Activated CD8-positive, alpha-beta memory T cell treated with anti-CD3 and anti-CD28 coated beads for 36 hours (primary cell): ENCODE measurements at regions not wholly inside any gene's neighbourhood (a gene's known extent, or its start where the extent isn't known, plus 50 kb on each side); places are given as distances from the start of the nearest gene placed in this dataset.

Experiments
- CTCF ChIA-PET: fragments of 350-600 bp; sonication (Branson Sonifier 250); formaldehyde crosslinking; loops from one replicate; lab custom pipeline; 2021; ENCODE audit warnings: antibody characterized with exemption; lab: Charles Lee
- POLR2A ChIA-PET: fragments of 350-600 bp; sonication (Branson Sonifier 250); formaldehyde crosslinking; loops from one replicate; lab custom pipeline; 2021; ENCODE audit warnings: antibody characterized with exemption; lab: Charles Lee

- CTCF ChIA-PET, result no interaction called here
- POLR2A ChIA-PET, result no interaction called here
Measured at GRCh38 chr2:107582487-107582886, 244.2 kb upstream of the RGPD4 start.

GRCh38 chr2:107584577-107584976, 242.1 kb upstream of the RGPD4 start:
- CTCF ChIA-PET, result no interaction called here
- POLR2A ChIA-PET, result no interaction called here

GRCh38 chr2:107585851-107586250, 240.8 kb upstream of the RGPD4 start:
- CTCF ChIA-PET, result no interaction called here
- POLR2A ChIA-PET, result no interaction called here

GRCh38 chr2:107588181-107588580, 238.5 kb upstream of the RGPD4 start:
- CTCF ChIA-PET, result no interaction called here
- POLR2A ChIA-PET, result no interaction called here

GRCh38 chr2:107589079-107589491, 237.6 kb upstream of the RGPD4 start:
- POLR2A ChIA-PET, result no interaction called here
- CTCF ChIA-PET, result no interaction called here

- ChIA-PET POLR2A (no interaction called here), CTCF (no interaction called here)
Measured at GRCh38 chr2:107591561-107592279, 235.0 kb upstream of the RGPD4 start.

GRCh38 chr2:107592280-107592624, 234.4 kb upstream of the RGPD4 start:
- ChIA-PET CTCF (no interaction called here), POLR2A (no interaction called here)

- ChIA-PET POLR2A (no interaction called here), CTCF (no interaction called here)
Measured at GRCh38 chr2:107595285-107595684, 231.4 kb upstream of the RGPD4 start.

GRCh38 chr2:107595749-107596148, 230.9 kb upstream of the RGPD4 start:
- ChIA-PET POLR2A (no interaction called here), CTCF (no interaction called here)

GRCh38 chr2:107597507-107597906, 229.2 kb upstream of the RGPD4 start:
- ChIA-PET POLR2A (no interaction called here), CTCF (no interaction called here)

GRCh38 chr2:107602801-107603200, 223.9 kb upstream of the RGPD4 start:
- POLR2A ChIA-PET, result no interaction called here
- CTCF ChIA-PET, result no interaction called here

GRCh38 chr2:107607054-107607453, 219.6 kb upstream of the RGPD4 start:
- POLR2A ChIA-PET, result no interaction called here
- CTCF ChIA-PET, result no interaction called here

- CTCF ChIA-PET, result no interaction called here
- POLR2A ChIA-PET, result no interaction called here
Measured at GRCh38 chr2:107607473-107607872, 219.2 kb upstream of the RGPD4 start.

GRCh38 chr2:107615039-107615438, 211.7 kb upstream of the RGPD4 start:
- CTCF ChIA-PET, result interaction anchor here (0.5 kb wide), 1 partner anchor 153 kb away, joined by 3 read pairs; no protein-coding TSS in a partner anchor
- POLR2A ChIA-PET, result no interaction called here

GRCh38 chr2:107618769-107619168, 207.9 kb upstream of the RGPD4 start:
- POLR2A ChIA-PET, result no interaction called here
- CTCF ChIA-PET, result no interaction called here

GRCh38 chr2:107621186-107622165, 205.2 kb upstream of the RGPD4 start:
- POLR2A ChIA-PET, result no interaction called here
- CTCF ChIA-PET, result no interaction called here

- POLR2A ChIA-PET, result no interaction called here
- CTCF ChIA-PET, result no interaction called here
Measured at GRCh38 chr2:107622741-107623310, 203.9 kb upstream of the RGPD4 start.

GRCh38 chr2:107625982-107626381, 200.7 kb upstream of the RGPD4 start:
- POLR2A ChIA-PET, result no interaction called here
- CTCF ChIA-PET, result no interaction called here

- ChIA-PET CTCF (no interaction called here), POLR2A (no interaction called here)
Measured at GRCh38 chr2:107627164-107627563, 199.5 kb upstream of the RGPD4 start.

- ChIA-PET POLR2A (no interaction called here), CTCF (no interaction called here)
Measured at GRCh38 chr2:107627926-107628325, 198.8 kb upstream of the RGPD4 start.
